ENCODE measurements at regions not wholly inside any gene's neighbourhood (a gene's known extent, or its start where the extent isn't known, plus 50 kb on each side); places are given as distances from the start of the nearest gene placed in this dataset.

GRCh38 chr3:83770664-83771402 is 1188.0 kb upstream of the CADM2 start:
- ChIA-PET CTCF (no interaction called here), RAD21 (ENCODE audit: unreplicated experiment) (no interaction called here), SMC1A (ENCODE audit: uncharacterized antibody, unreplicated experiment) (no interaction called here), POLR2A (no interaction called here)
- Histone ChIP-seq H3K27ac (ENCODE audit: control insufficient read depth, insufficient read depth) (no peak overlapping the region), H3K36me3 (ENCODE audit: control insufficient read depth in 2 of 2, insufficient read depth in 2 of 2, low read length in 1 of 2) (no peaks in the 10 kb centered on the region), H3K9ac (ENCODE audit: control insufficient read depth, insufficient read depth, low read length) (no peak overlapping the region), H3K79me2 (ENCODE audit: control insufficient read depth, insufficient read depth, low read length) (no peaks in the 10 kb centered on the region), H3K4me3 (no peak overlapping the region), H3K9me3 (replicated peaks; ENCODE audit: control insufficient read depth, insufficient read depth, low read length) (no peaks in the 10 kb centered on the region), H3K27me3 (replicated peaks in 1 of 2; ENCODE audit: control insufficient read depth in 2 of 2, insufficient read depth in 2 of 2, low read length in 1 of 2) (no peaks in the 10 kb centered on the region), H3K4me1 (ENCODE audit: control insufficient read depth, insufficient read depth, low read length) (no peaks in the 10 kb centered on the region), H4K20me1 (ENCODE audit: control insufficient read depth, insufficient read depth) (no peaks in the 10 kb centered on the region), H2AFZ (ENCODE audit: control insufficient read depth, low read depth, low read length) (no peak overlapping the region), H3K4me2 (ENCODE audit: control insufficient read depth, insufficient read depth) (no peak overlapping the region)
- ATAC-seq: no peak
- BruUV-seq (replicated peaks): no TSS peak
- DNase-seq (ENCODE audit: low read depth, low spot score): no peak
- no peak for FAIRE-seq
- TF ChIP-seq ZBED1 (IDR thresholded peaks at IDR 0.05; ENCODE audit: borderline replicate concordance) (no peak), CEBPZ (IDR thresholded peaks at IDR 0.05; ENCODE audit: low read depth, low read length) (no peak)
- TF ChIP-seq, protein P1, sequence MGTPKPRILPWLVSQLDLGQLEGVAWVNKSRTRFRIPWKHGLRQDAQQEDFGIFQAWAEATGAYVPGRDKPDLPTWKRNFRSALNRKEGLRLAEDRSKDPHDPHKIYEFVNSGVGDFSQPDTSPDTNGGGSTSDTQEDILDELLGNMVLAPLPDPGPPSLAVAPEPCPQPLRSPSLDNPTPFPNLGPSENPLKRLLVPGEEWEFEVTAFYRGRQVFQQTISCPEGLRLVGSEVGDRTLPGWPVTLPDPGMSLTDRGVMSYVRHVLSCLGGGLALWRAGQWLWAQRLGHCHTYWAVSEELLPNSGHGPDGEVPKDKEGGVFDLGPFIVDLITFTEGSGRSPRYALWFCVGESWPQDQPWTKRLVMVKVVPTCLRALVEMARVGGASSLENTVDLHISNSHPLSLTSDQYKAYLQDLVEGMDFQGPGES (IDR thresholded peaks at IDR 0.05): no peak
- 64% methylated on average over 7 of the region's 7 CpGs for WGBS (ENCODE audit: insufficient coverage, insufficient replicate concordance, low lambda C conversion rate, missing lambda C conversion rate)
- in situ Hi-C loops (cut with MboI): no loop called here
- intact Hi-C loops (cut with micrococcal nuclease; ENCODE audit: unreplicated experiment): loop anchor here (10.0 kb wide), 1 partner anchor 64 kb away; no protein-coding TSS in a partner anchor

Measured in GM12878 (cell line).